ENCODE measurements at regions not wholly inside any gene's neighbourhood (a gene's known extent, or its start where the extent isn't known, plus 50 kb on each side); places are given as distances from the start of the nearest gene placed in this dataset.

DNA sequence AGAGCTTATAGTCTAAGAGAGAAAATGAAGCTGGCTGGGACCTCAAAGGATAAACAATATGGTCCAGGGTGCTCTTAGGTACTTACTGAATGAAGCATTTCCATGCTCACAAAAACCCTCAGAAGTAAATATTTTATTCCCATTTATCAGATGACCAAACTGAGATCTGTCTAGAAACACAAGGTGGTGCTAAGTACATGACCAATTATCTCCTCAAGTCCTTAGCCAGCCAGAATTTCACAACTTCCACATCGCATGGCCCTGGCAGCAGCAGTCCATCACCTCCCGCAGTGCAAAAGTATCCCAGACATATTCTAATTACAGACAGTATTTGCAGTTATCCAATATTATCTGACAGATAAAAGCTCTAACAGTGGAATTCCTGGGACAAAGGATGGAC is 321.7 kb upstream of the PROX1 start:
- TF ChIP-seq, protein P1, sequence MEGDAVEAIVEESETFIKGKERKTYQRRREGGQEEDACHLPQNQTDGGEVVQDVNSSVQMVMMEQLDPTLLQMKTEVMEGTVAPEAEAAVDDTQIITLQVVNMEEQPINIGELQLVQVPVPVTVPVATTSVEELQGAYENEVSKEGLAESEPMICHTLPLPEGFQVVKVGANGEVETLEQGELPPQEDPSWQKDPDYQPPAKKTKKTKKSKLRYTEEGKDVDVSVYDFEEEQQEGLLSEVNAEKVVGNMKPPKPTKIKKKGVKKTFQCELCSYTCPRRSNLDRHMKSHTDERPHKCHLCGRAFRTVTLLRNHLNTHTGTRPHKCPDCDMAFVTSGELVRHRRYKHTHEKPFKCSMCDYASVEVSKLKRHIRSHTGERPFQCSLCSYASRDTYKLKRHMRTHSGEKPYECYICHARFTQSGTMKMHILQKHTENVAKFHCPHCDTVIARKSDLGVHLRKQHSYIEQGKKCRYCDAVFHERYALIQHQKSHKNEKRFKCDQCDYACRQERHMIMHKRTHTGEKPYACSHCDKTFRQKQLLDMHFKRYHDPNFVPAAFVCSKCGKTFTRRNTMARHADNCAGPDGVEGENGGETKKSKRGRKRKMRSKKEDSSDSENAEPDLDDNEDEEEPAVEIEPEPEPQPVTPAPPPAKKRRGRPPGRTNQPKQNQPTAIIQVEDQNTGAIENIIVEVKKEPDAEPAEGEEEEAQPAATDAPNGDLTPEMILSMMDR (IDR thresholded peaks at IDR 0.05; ENCODE audit: insufficient read depth, low read depth, low read length, missing control alignments): no peak
- DNase-seq (ENCODE audit: low read depth): no peak
- no peak overlapping the region for H3K4me3 ChIP-seq (ENCODE audit: low read depth, low read length)

DNA sequence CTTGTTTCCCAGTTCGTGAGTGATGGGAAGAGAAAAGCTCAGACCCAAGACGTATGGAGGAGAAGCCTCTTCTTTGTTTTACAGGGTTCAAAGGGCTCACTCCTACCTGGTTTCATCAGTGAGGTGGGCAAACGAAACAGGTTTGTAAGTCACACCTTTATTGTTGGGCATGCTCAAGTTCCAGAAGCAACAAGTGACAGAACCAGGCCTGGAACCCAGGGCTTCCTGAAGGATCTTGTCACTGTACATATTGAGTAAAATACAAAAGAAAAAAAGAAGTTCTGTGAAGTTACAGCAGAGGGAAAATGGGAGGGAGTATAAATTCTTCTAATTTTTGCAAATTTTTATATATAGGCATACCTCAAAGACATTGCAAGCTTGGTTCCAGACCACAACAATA is 320.9 kb upstream of the PROX1 start:
- DNase-seq (ENCODE audit: low read depth): no peak
- H3K4me3 ChIP-seq (ENCODE audit: low read depth, low read length): no peak overlapping the region
- TF ChIP-seq, protein P1 (IDR thresholded peaks at IDR 0.05; ENCODE audit: insufficient read depth, low read depth, low read length, missing control alignments): no peak

GRCh38 chr1:213669512-213669911 is 318.3 kb upstream of the PROX1 start:
- no peak for DNase-seq (ENCODE audit: low read depth)
- TF ChIP-seq, protein P1 (IDR thresholded peaks at IDR 0.05; ENCODE audit: insufficient read depth, low read depth, low read length, missing control alignments): no peak
- no peak overlapping the region for H3K4me3 ChIP-seq (ENCODE audit: low read depth, low read length)

GRCh38 chr1:213669964-213670691 is 317.6 kb upstream of the PROX1 start:
- TF ChIP-seq, protein P1 (IDR thresholded peaks at IDR 0.05; ENCODE audit: insufficient read depth, low read depth, low read length, missing control alignments): no peak
- DNase-seq (ENCODE audit: low read depth): no peak
- H3K4me3 ChIP-seq (ENCODE audit: low read depth, low read length): no peak overlapping the region

DNA sequence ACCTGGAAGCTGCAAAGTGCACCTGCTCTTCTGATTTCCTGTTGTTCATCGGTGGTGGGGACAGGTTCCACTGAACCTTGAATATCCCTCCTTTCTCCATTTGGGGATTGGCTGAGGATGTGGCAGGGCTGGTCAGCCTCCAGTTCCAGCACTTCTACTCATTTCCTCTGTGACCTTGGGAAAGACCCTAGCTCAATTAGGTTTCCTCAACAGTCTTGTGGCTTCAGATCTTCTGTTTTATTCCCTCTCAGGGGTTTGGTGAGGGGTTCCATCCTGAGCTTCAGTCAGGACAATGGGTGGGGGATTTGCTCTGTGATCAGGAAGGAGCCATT is 317.1 kb upstream of the PROX1 start:
- TF ChIP-seq, protein P1 (IDR thresholded peaks at IDR 0.05; ENCODE audit: insufficient read depth, low read depth, low read length, missing control alignments): no peak
- no peak for DNase-seq (ENCODE audit: low read depth)
- no peak overlapping the region for H3K4me3 ChIP-seq (ENCODE audit: low read depth, low read length)

DNA sequence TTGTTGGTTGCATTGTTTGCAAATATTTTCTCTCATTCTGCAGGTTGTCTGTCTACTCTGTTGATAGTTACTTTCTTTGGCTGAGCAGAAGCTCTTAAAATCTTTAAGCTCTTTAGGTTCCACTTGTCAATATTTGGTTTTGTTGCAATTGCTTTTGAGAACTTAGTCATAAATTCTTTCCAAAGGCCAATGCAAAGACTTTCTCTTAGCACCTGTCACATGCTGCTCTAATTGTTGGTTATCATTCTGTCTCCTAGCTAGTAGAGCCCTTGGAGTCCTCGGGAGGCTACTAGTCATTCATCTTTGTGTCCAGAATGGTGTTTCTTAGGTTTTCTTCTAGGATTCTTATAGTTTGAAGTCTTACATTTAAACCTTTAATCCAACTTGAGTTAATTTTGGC is 312.7 kb upstream of the PROX1 start:
- DNase-seq (ENCODE audit: low read depth): no peak
- H3K4me3 ChIP-seq (ENCODE audit: low read depth, low read length): no peak overlapping the region
- TF ChIP-seq, protein P1 (IDR thresholded peaks at IDR 0.05; ENCODE audit: insufficient read depth, low read depth, low read length, missing control alignments): no peak

DNA sequence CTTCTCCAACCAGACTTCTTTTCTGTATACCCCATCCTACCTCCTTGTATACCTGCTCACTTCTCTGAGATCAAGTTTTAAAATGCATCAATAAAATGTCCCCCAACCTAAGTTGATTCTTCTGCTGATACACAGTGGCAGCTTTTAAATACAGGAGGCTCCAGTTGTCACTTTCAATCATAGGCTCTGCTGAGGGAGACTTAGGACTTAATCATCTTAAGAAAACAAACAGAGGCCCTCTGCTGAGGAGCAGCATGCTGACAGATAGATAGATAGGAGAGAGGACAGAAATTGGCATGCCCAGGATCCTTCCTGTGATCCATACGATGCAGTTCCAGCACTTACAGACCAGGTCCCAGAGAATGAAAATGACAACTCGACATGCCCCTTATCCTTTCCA is 311.0 kb upstream of the PROX1 start:
- TF ChIP-seq, protein P1 (IDR thresholded peaks at IDR 0.05; ENCODE audit: insufficient read depth, low read depth, low read length, missing control alignments): no peak
- DNase-seq (ENCODE audit: low read depth): no peak
- H3K4me3 ChIP-seq (ENCODE audit: low read depth, low read length): no peak overlapping the region

Measured in GM12865 (cell line).